ENCODE measurements at regions not wholly inside any gene's neighbourhood (a gene's known extent, or its start where the extent isn't known, plus 50 kb on each side); places are given as distances from the start of the nearest gene placed in this dataset.

DNA sequence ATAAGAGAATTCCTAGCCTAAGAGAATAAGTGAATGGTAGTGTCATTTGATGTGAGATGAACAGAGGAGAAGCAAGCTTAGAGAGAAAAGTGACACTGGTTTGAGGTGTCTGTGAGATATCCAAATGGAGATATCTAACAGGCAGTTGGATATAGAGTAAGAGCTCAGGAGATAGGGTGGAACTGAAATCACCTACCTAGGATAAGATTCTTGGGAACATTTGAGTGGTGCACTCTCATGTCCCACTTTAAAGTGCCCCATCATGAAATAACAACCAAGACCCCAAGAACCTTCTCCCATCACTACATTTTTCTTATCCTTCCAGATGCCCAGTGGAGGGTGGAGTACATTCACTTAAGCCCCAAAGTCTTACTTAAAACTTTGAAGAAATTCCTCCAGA lies 109.0 kb upstream of the MAFB start:
- no peak for TF ChIP-seq POLR2A (IDR thresholded peaks at IDR 0.05)
- TF ChIP-seq, protein P1, sequence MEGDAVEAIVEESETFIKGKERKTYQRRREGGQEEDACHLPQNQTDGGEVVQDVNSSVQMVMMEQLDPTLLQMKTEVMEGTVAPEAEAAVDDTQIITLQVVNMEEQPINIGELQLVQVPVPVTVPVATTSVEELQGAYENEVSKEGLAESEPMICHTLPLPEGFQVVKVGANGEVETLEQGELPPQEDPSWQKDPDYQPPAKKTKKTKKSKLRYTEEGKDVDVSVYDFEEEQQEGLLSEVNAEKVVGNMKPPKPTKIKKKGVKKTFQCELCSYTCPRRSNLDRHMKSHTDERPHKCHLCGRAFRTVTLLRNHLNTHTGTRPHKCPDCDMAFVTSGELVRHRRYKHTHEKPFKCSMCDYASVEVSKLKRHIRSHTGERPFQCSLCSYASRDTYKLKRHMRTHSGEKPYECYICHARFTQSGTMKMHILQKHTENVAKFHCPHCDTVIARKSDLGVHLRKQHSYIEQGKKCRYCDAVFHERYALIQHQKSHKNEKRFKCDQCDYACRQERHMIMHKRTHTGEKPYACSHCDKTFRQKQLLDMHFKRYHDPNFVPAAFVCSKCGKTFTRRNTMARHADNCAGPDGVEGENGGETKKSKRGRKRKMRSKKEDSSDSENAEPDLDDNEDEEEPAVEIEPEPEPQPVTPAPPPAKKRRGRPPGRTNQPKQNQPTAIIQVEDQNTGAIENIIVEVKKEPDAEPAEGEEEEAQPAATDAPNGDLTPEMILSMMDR (IDR thresholded peaks at IDR 0.05): no peak
- Histone ChIP-seq H3K27me3 (no peaks in the 10 kb centered on the region), H3K4me1 (no peaks in the 10 kb centered on the region), H3K36me3 (ENCODE audit: low read depth, missing control alignments) (no peaks in the 10 kb centered on the region), H3K27ac (no peak overlapping the region), H3K9me3 (no peaks in the 10 kb centered on the region), H3K4me3 (no peak overlapping the region)
- DNase-seq: no peak
- intact Hi-C loops (cut with DNase I; ENCODE audit: low total_unique reads): no loop called here

GRCh38 chr20:40802886-40803285 lies 113.8 kb upstream of the MAFB start:
- H3K4me1 ChIP-seq: no peaks in the 10 kb centered on the region
- WGBS, 2 donors: 81 to 85% methylated on average over 3 of the region's 3 CpGs
- no peak for DNase-seq
- intact Hi-C loops (cut with DNase I; ENCODE audit: low total_unique reads): no loop called here
- no peaks in the 10 kb centered on the region for H3K9me3 ChIP-seq
- H3K4me3 ChIP-seq: no peak overlapping the region
- no peaks in the 10 kb centered on the region for H3K27me3 ChIP-seq
- no peak overlapping the region for H3K27ac ChIP-seq
- no peak for TF ChIP-seq POLR2A (IDR thresholded peaks at IDR 0.05)
- TF ChIP-seq, protein P1 (IDR thresholded peaks at IDR 0.05): no peak
- no peaks in the 10 kb centered on the region for H3K36me3 ChIP-seq (ENCODE audit: low read depth, missing control alignments)

- Histone ChIP-seq H3K9me3 (no peaks in the 10 kb centered on the region), H3K27me3 (no peaks in the 10 kb centered on the region), H3K27ac (no peak overlapping the region), H3K36me3 (ENCODE audit: low read depth, missing control alignments) (no peaks in the 10 kb centered on the region), H3K4me1 (no peaks in the 10 kb centered on the region), H3K4me3 (no peak overlapping the region)
- DNase-seq: no peak
- intact Hi-C loops (cut with DNase I; ENCODE audit: low total_unique reads): no loop called here
- no peak for TF ChIP-seq POLR2A (IDR thresholded peaks at IDR 0.05)
- TF ChIP-seq, protein P1 (IDR thresholded peaks at IDR 0.05): no peak
- WGBS, 2 donors: 90 to 92% methylated on average over 5 of the region's 5 CpGs
Observed at GRCh38 chr20:40803381-40803780, 114.3 kb upstream of the MAFB start.

- no peaks in the 10 kb centered on the region for H3K4me1 ChIP-seq
- TF ChIP-seq, protein P1 (IDR thresholded peaks at IDR 0.05): no peak
- no peak for TF ChIP-seq POLR2A (IDR thresholded peaks at IDR 0.05)
- no peak overlapping the region for H3K27ac ChIP-seq
- no peaks in the 10 kb centered on the region for H3K27me3 ChIP-seq
- no peaks in the 10 kb centered on the region for H3K36me3 ChIP-seq (ENCODE audit: low read depth, missing control alignments)
- intact Hi-C loops (cut with DNase I; ENCODE audit: low total_unique reads): no loop called here
- WGBS, 2 donors: 78 to 85% methylated on average over 3 of the region's 3 CpGs
- no peak for DNase-seq
- no peak overlapping the region for H3K4me3 ChIP-seq
- no peaks in the 10 kb centered on the region for H3K9me3 ChIP-seq
Observed at GRCh38 chr20:40805592-40805991, 116.6 kb upstream of the MAFB start.

- H3K36me3 ChIP-seq (ENCODE audit: low read depth, missing control alignments): no peaks in the 10 kb centered on the region
- H3K27ac ChIP-seq: no peak overlapping the region
- H3K27me3 ChIP-seq: no peaks in the 10 kb centered on the region
- no peak for TF ChIP-seq POLR2A (IDR thresholded peaks at IDR 0.05)
- TF ChIP-seq, protein P1 (IDR thresholded peaks at IDR 0.05): no peak
- H3K4me1 ChIP-seq: no peaks in the 10 kb centered on the region
- DNase-seq: no peak
- intact Hi-C loops (cut with DNase I; ENCODE audit: low total_unique reads): no loop called here
- 51 to 55% methylated on average over 21 of the region's 21 CpGs for WGBS, 2 donors
- no peaks in the 10 kb centered on the region for H3K9me3 ChIP-seq
- no peak overlapping the region for H3K4me3 ChIP-seq
Observed at GRCh38 chr20:40806929-40807820, 118.1 kb upstream of the MAFB start.

Data from testis (tissue), 2 donors.